ENCODE measurements at regions not wholly inside any gene's neighbourhood (a gene's known extent, or its start where the extent isn't known, plus 50 kb on each side); places are given as distances from the start of the nearest gene placed in this dataset.

DNA sequence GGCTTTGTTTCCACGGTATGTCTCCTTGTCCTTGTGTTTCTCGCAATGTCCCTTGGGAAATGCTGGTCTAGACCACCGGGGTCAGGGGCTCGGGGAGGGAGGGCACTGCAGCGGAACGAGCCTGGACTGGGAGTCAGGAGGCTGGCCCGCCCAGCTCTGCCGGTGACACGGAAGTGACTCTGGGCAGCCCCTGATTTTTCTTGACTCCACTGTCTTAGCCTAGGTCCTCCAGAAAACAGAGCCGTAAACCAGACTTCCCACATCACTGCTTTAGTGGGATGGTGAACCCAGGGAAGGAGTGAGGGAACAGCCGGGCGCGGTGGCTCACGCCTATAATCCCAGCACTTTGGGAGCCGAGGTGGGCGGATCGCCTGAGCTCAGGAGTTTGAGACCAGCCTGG, 144.2 kb downstream of the ASB1 start:
- H3K9me3 ChIP-seq (ENCODE audit: control insufficient read depth in 2 of 2, insufficient read depth in 1 of 2, low read length in 1 of 2): no peaks in the 10 kb centered on the region
- no peaks in the 10 kb centered on the region for H3K36me3 ChIP-seq (ENCODE audit: control insufficient read depth in 2 of 2, insufficient read depth in 2 of 2, low read length in 1 of 2)
- no peak overlapping the region for H3K4me3 ChIP-seq (ENCODE audit: low read length in 2 of 2)
- no peaks in the 10 kb centered on the region for H3K4me1 ChIP-seq (ENCODE audit: control insufficient read depth in 2 of 2, insufficient read depth in 2 of 2, low read length in 2 of 2)
- WGBS: 92% methylated on average over 17 of the region's 17 CpGs
- no peaks in the 10 kb centered on the region for H3K27me3 ChIP-seq (ENCODE audit: control insufficient read depth in 2 of 2, insufficient read depth in 1 of 2, low read length in 1 of 2)
- H3K27ac ChIP-seq (ENCODE audit: low read depth in 1 of 2, low read length in 1 of 2): no peak overlapping the region
- no peak for DNase-seq (ENCODE audit: low read depth in 6 of 9, low spot score in 9 of 9)

- WGBS: 94% methylated on average over 14 of the region's 14 CpGs
- Histone ChIP-seq H3K4me1 (ENCODE audit: control insufficient read depth in 2 of 2, insufficient read depth in 2 of 2, low read length in 2 of 2) (no peaks in the 10 kb centered on the region), H3K9me3 (ENCODE audit: control insufficient read depth in 2 of 2, insufficient read depth in 1 of 2, low read length in 1 of 2) (no peaks in the 10 kb centered on the region), H3K4me3 (ENCODE audit: low read length in 2 of 2) (no peak overlapping the region), H3K36me3 (ENCODE audit: control insufficient read depth in 2 of 2, insufficient read depth in 2 of 2, low read length in 1 of 2) (no peaks in the 10 kb centered on the region), H3K27me3 (ENCODE audit: control insufficient read depth in 2 of 2, insufficient read depth in 1 of 2, low read length in 1 of 2) (no peaks in the 10 kb centered on the region), H3K27ac (ENCODE audit: low read depth in 1 of 2, low read length in 1 of 2) (no peak overlapping the region)
- DNase-seq (ENCODE audit: low read depth in 6 of 9, low spot score in 9 of 9): no peak
These were observed 145.1 kb downstream of the ASB1 start for GRCh38 chr2:238571661-238572372.

DNA sequence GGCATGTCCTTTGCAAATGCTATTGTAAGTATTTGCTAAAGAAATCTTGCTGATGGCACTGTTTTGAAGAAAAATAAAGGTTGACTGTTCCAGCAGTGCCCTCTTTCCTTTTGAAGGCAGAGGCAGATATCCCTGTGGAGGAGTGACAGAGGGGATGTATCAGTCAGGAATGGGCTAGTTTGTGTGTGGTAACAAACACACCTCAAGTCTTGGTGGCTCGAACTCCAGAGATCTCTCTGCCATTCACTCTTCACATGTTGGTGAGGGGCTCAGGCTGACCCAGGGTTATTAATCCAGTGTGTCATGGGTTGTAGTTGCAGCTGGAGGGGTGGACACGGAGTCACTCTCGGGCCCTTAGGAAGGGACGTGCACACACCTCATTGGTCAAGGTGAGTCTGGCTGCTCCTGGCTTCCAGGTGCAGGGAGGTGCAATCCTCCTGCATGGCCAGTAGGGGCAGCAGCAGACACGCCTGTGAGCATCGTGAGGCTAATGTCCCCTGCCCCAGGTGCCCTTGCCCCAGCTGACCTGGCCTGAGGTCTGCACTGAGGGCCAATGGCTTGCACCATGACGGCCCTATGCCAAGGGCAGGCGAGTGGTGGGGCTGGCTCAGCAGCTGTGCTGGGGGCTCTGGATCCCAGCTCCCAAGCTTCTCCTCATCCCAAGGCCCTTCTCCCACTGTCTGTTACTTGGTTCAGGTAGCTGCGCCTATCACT, 146.5 kb downstream of the ASB1 start:
- Histone ChIP-seq H3K27me3 (ENCODE audit: control insufficient read depth in 2 of 2, insufficient read depth in 1 of 2, low read length in 1 of 2) (no peaks in the 10 kb centered on the region), H3K27ac (ENCODE audit: low read depth in 1 of 2, low read length in 1 of 2) (no peak overlapping the region), H3K9me3 (ENCODE audit: control insufficient read depth in 2 of 2, insufficient read depth in 1 of 2, low read length in 1 of 2) (no peaks in the 10 kb centered on the region), H3K4me1 (ENCODE audit: control insufficient read depth in 2 of 2, insufficient read depth in 2 of 2, low read length in 2 of 2) (no peaks in the 10 kb centered on the region), H3K4me3 (ENCODE audit: low read length in 2 of 2) (no peak overlapping the region), H3K36me3 (ENCODE audit: control insufficient read depth in 2 of 2, insufficient read depth in 2 of 2, low read length in 1 of 2) (no peaks in the 10 kb centered on the region)
- 68% methylated on average over 9 of the region's 9 CpGs for WGBS
- peak in 2 of 9 donors; percentile 6 to 16 for DNase-seq (ENCODE audit: low read depth in 6 of 9, low spot score in 9 of 9)

GRCh38 chr2:238573916-238574315, 147.2 kb downstream of the ASB1 start:
- Histone ChIP-seq H3K36me3 (ENCODE audit: control insufficient read depth in 2 of 2, insufficient read depth in 2 of 2, low read length in 1 of 2) (no peaks in the 10 kb centered on the region), H3K4me1 (ENCODE audit: control insufficient read depth in 2 of 2, insufficient read depth in 2 of 2, low read length in 2 of 2) (no peaks in the 10 kb centered on the region), H3K27ac (ENCODE audit: low read depth in 1 of 2, low read length in 1 of 2) (no peak overlapping the region), H3K9me3 (ENCODE audit: control insufficient read depth in 2 of 2, insufficient read depth in 1 of 2, low read length in 1 of 2) (no peaks in the 10 kb centered on the region), H3K4me3 (ENCODE audit: low read length in 2 of 2) (no peak overlapping the region), H3K27me3 (ENCODE audit: control insufficient read depth in 2 of 2, insufficient read depth in 1 of 2, low read length in 1 of 2) (no peaks in the 10 kb centered on the region)
- DNase-seq (ENCODE audit: low read depth in 6 of 9, low spot score in 9 of 9): no peak
- WGBS: 90% methylated on average over 12 of the region's 12 CpGs

DNA sequence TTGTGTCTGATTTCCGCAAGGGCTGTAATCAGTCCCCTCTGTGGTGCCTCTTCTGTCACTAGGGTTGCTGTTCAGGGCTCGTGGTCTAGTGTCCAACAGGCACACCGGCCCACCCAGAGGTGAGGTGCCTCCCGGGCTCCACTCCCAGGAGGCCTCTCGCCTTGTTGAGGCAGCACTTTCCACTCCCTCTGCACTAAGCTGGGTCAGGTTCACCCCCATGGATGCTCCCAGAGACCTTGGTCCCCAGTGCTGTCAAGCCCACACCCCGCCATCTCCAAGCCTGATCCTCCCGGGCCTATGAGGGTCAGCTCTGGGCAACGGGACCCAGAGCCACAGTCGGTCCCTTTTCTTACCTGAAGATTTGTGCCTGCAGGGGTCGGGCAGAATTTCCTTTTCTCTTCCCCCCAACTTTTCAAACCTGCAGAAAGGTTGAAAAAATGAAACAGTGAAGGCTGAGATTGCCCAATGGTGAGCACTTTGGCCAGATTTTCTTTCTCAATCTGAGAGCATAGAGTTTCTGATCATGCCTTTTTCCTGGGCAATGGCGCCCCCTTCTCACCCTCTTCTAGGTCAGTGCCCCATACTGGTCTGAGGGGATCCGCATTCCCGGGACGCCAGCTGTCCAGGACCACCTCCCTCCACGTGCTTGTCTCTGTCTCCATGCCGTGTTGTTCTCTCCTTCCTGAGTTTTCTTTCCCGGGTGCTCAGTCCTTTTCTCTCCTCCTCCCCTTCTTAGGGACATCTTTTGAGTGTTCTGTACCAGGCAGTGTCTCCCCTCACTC, 148.0 kb downstream of the ASB1 start:
- Histone ChIP-seq H3K36me3 (ENCODE audit: control insufficient read depth in 2 of 2, insufficient read depth in 2 of 2, low read length in 1 of 2) (no peaks in the 10 kb centered on the region), H3K27ac (ENCODE audit: low read depth in 1 of 2, low read length in 1 of 2) (no peak overlapping the region), H3K4me1 (ENCODE audit: control insufficient read depth in 2 of 2, insufficient read depth in 2 of 2, low read length in 2 of 2) (no peaks in the 10 kb centered on the region), H3K9me3 (ENCODE audit: control insufficient read depth in 2 of 2, insufficient read depth in 1 of 2, low read length in 1 of 2) (no peaks in the 10 kb centered on the region), H3K27me3 (ENCODE audit: control insufficient read depth in 2 of 2, insufficient read depth in 1 of 2, low read length in 1 of 2) (no peaks in the 10 kb centered on the region), H3K4me3 (ENCODE audit: low read length in 2 of 2) (no peak overlapping the region)
- WGBS: 87% methylated on average over 17 of the region's 17 CpGs
- DNase-seq (ENCODE audit: low read depth in 6 of 9, low spot score in 9 of 9): no peak

GRCh38 chr2:238576674-238577073, 149.9 kb downstream of the ASB1 start:
- H3K4me1 ChIP-seq (ENCODE audit: control insufficient read depth in 2 of 2, insufficient read depth in 2 of 2, low read length in 2 of 2): no peaks in the 10 kb centered on the region
- H3K27me3 ChIP-seq (ENCODE audit: control insufficient read depth in 2 of 2, insufficient read depth in 1 of 2, low read length in 1 of 2): no peaks in the 10 kb centered on the region
- no peak for DNase-seq (ENCODE audit: low read depth in 6 of 9, low spot score in 9 of 9)
- 78% methylated on average over 3 of the region's 3 CpGs for WGBS
- no peaks in the 10 kb centered on the region for H3K36me3 ChIP-seq (ENCODE audit: control insufficient read depth in 2 of 2, insufficient read depth in 2 of 2, low read length in 1 of 2)
- no peak overlapping the region for H3K27ac ChIP-seq (ENCODE audit: low read depth in 1 of 2, low read length in 1 of 2)
- no peaks in the 10 kb centered on the region for H3K9me3 ChIP-seq (ENCODE audit: control insufficient read depth in 2 of 2, insufficient read depth in 1 of 2, low read length in 1 of 2)
- no peak overlapping the region for H3K4me3 ChIP-seq (ENCODE audit: low read length in 2 of 2)

- H3K9me3 ChIP-seq (ENCODE audit: control insufficient read depth in 2 of 2, insufficient read depth in 1 of 2, low read length in 1 of 2): no peaks in the 10 kb centered on the region
- no peak overlapping the region for H3K4me3 ChIP-seq (ENCODE audit: low read length in 2 of 2)
- WGBS: 90% methylated on average over 9 of the region's 9 CpGs
- H3K36me3 ChIP-seq (ENCODE audit: control insufficient read depth in 2 of 2, insufficient read depth in 2 of 2, low read length in 1 of 2): no peaks in the 10 kb centered on the region
- no peak for DNase-seq (ENCODE audit: low read depth in 6 of 9, low spot score in 9 of 9)
- H3K4me1 ChIP-seq (ENCODE audit: control insufficient read depth in 2 of 2, insufficient read depth in 2 of 2, low read length in 2 of 2): no peaks in the 10 kb centered on the region
- H3K27ac ChIP-seq (ENCODE audit: low read depth in 1 of 2, low read length in 1 of 2): no peak overlapping the region
- H3K27me3 ChIP-seq (ENCODE audit: control insufficient read depth in 2 of 2, insufficient read depth in 1 of 2, low read length in 1 of 2): no peaks in the 10 kb centered on the region
These were observed 151.5 kb downstream of the ASB1 start for GRCh38 chr2:238578256-238578655.

- WGBS: 84% methylated on average over 4 of the region's 4 CpGs
- no peak for DNase-seq (ENCODE audit: low read depth in 6 of 9, low spot score in 9 of 9)
- Histone ChIP-seq H3K4me1 (ENCODE audit: control insufficient read depth in 2 of 2, insufficient read depth in 2 of 2, low read length in 2 of 2) (no peaks in the 10 kb centered on the region), H3K36me3 (ENCODE audit: control insufficient read depth in 2 of 2, insufficient read depth in 2 of 2, low read length in 1 of 2) (no peaks in the 10 kb centered on the region), H3K27me3 (ENCODE audit: control insufficient read depth in 2 of 2, insufficient read depth in 1 of 2, low read length in 1 of 2) (no peaks in the 10 kb centered on the region), H3K4me3 (ENCODE audit: low read length in 2 of 2) (no peak overlapping the region), H3K9me3 (ENCODE audit: control insufficient read depth in 2 of 2, insufficient read depth in 1 of 2, low read length in 1 of 2) (no peaks in the 10 kb centered on the region), H3K27ac (ENCODE audit: low read depth in 1 of 2, low read length in 1 of 2) (no peak overlapping the region)
These were observed 153.8 kb downstream of the ASB1 start for GRCh38 chr2:238580486-238580885.

DNA sequence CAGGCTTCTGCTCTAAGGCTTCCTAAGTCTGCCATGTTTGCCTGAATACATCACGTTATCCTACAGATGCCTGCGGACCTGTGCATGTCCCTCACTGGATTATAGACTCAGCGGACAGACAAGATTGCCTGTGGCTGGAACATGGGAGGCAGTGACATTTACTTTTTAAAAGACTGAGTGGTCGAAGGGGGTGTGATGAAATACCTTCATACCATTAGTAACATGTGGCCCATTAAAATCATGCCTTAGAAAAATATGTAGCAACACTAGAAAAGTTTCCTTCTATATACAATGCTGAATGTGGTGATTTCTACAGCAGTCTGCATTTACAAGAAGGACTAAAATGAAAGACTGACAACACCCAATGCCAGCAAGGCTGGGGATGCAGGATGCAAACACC, 154.4 kb downstream of the ASB1 start:
- Histone ChIP-seq H3K9me3 (ENCODE audit: control insufficient read depth in 2 of 2, insufficient read depth in 1 of 2, low read length in 1 of 2) (no peaks in the 10 kb centered on the region), H3K36me3 (ENCODE audit: control insufficient read depth in 2 of 2, insufficient read depth in 2 of 2, low read length in 1 of 2) (no peaks in the 10 kb centered on the region), H3K27ac (ENCODE audit: low read depth in 1 of 2, low read length in 1 of 2) (no peak overlapping the region), H3K4me1 (ENCODE audit: control insufficient read depth in 2 of 2, insufficient read depth in 2 of 2, low read length in 2 of 2) (no peaks in the 10 kb centered on the region), H3K4me3 (ENCODE audit: low read length in 2 of 2) (no peak overlapping the region), H3K27me3 (ENCODE audit: control insufficient read depth in 2 of 2, insufficient read depth in 1 of 2, low read length in 1 of 2) (no peaks in the 10 kb centered on the region)
- DNase-seq (ENCODE audit: low read depth in 6 of 9, low spot score in 9 of 9): no peak
- WGBS: 94% methylated on average over 4 of the region's 4 CpGs
